Activated T-helper 9 cell treated with anti-CD3 and anti-CD28 coated beads, Interleukin-2, amount 50 U/mL, for 16 hours (primary cell): ENCODE measurements at regions not wholly inside any gene's neighbourhood (a gene's known extent, or its start where the extent isn't known, plus 50 kb on each side); places are given as distances from the start of the nearest gene placed in this dataset.
"Not testable (repeated sequence)": the region's sequence is repeated elsewhere in the genome, so short reads cannot be mapped to it uniquely, and the experiment has no call there.

Source experiments
- DNase-seq: peaks from one replicate; pipeline ENCODE4 v3.0.0-alpha.2; 2020; ENCODE audit warnings: low read depth

GRCh38 chr3:193905541-193906396, 230.2 kb upstream of the HES1 start:
- DNase-seq = no peak

GRCh38 chr3:193906849-193907410, 229.0 kb upstream of the HES1 start:
- DNase-seq = no peak

- no peak for DNase-seq
These were observed 227.7 kb upstream of the HES1 start for GRCh38 chr3:193908181-193908744.

GRCh38 chr3:193909387-193909786, 226.6 kb upstream of the HES1 start:
- DNase-seq = no peak

GRCh38 chr3:193910310-193910709, 225.6 kb upstream of the HES1 start:
- no peak for DNase-seq

- no peak for DNase-seq
These were observed 224.8 kb upstream of the HES1 start for GRCh38 chr3:193910886-193911738.

GRCh38 chr3:193911784-193912340, 224.1 kb upstream of the HES1 start:
- no peak for DNase-seq

- no peak for DNase-seq
These were observed 223.2 kb upstream of the HES1 start for GRCh38 chr3:193912621-193913178.

- DNase-seq = no peak
These were observed 221.3 kb upstream of the HES1 start for GRCh38 chr3:193914602-193915001.

- no peak for DNase-seq
These were observed 220.8 kb upstream of the HES1 start for GRCh38 chr3:193915099-193915498.

- no peak for DNase-seq
These were observed 220.3 kb upstream of the HES1 start for GRCh38 chr3:193915613-193916012.

GRCh38 chr3:193917158-193917557, 218.8 kb upstream of the HES1 start:
- no peak for DNase-seq

- DNase-seq = no peak
These were observed 214.5 kb upstream of the HES1 start for GRCh38 chr3:193921465-193921864.

GRCh38 chr3:193922034-193922774, 213.7 kb upstream of the HES1 start:
- no peak for DNase-seq

GRCh38 chr3:193923958-193924357, 212.0 kb upstream of the HES1 start:
- not testable (repeated sequence) for DNase-seq

- DNase-seq = not testable (repeated sequence)
These were observed 209.9 kb upstream of the HES1 start for GRCh38 chr3:193926071-193926470.

- DNase-seq = not testable (repeated sequence)
These were observed 208.3 kb upstream of the HES1 start for GRCh38 chr3:193927413-193928206.

- no peak for DNase-seq
These were observed 207.4 kb upstream of the HES1 start for GRCh38 chr3:193928354-193929209.

GRCh38 chr3:193929373-193929772, 206.6 kb upstream of the HES1 start:
- DNase-seq = no peak
